NCI-H82 (cell line): ENCODE measurements at regions not wholly inside any gene's neighbourhood (a gene's known extent, or its start where the extent isn't known, plus 50 kb on each side); places are given as distances from the start of the nearest gene placed in this dataset.
"Not testable (repeated sequence)": the region's sequence is repeated elsewhere in the genome, so short reads cannot be mapped to it uniquely, and the experiment has no call there.

Experiments used
- DNase-seq: peaks from one replicate; lab custom pipeline; 2025; lab: John Stamatoyannopoulos, UW

- DNase-seq, result no peak
Observed at GRCh38 chr2:184113696-184114403, 484.5 kb upstream of the ZNF804A start.

GRCh38 chr2:184114439-184114838 lies 483.9 kb upstream of the ZNF804A start:
- no peak for DNase-seq

DNA sequence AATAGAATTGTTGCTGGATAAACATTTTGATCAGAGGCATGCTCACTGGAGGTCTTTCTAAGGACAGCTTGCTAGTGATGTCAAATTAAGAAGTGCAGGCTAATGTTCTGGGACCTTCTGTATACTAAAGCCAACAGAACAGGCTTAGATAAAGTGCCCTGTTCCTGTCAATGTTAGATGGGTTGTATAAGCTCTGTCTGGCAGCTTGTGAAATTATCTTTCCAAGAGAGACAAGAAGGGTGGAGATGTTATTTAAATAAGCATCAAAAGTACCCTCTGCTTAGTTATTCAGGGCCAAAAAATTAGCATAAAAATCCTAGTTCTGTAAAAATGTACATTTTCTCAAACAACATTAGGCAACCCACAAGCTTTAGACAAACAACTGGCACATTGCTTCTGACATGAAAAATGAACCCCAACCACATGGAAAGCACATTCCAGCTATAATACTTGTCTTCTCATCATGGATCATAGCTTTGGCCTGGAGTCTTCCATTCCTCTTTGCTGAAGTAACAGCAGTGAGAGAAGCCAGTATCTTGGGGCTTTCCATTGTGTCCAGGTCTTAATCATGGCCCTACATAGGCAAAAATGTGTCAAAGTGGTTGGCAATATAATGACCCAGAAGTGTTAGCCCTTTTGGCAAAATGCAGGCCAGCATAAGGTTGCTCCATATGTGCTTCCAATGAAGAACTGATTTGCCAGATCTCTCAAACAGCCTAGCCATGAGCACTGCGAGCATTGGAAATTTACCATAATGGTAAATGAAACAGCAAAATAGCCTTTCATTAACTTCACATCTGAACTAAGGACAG lies 478.1 kb upstream of the ZNF804A start:
- DNase-seq, result no peak

- no peak for DNase-seq
Observed at GRCh38 chr2:184125867-184126266, 472.5 kb upstream of the ZNF804A start.

DNA sequence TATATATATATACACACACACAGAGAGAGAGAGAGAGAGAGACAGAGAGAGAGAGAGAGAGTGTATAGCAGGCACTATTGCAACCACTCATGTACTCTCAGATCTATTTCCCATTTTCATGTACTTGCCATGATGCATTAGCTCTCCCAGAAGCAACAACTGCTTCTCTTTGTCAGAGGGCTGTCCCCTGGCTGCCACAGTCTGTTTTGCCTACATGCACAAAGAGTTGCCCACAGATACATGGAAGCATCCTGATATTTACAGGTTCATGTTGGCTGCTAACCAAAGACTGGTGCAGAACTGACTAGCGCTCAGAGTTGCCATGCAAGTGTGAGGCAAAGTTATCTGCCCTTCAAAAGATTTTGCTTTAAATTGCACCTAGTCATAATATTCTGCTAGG lies 469.3 kb upstream of the ZNF804A start:
- no peak for DNase-seq

GRCh38 chr2:184137955-184138354 lies 460.4 kb upstream of the ZNF804A start:
- DNase-seq, result no peak

- DNase-seq, result no peak
Observed at GRCh38 chr2:184141866-184142265, 456.5 kb upstream of the ZNF804A start.

DNA sequence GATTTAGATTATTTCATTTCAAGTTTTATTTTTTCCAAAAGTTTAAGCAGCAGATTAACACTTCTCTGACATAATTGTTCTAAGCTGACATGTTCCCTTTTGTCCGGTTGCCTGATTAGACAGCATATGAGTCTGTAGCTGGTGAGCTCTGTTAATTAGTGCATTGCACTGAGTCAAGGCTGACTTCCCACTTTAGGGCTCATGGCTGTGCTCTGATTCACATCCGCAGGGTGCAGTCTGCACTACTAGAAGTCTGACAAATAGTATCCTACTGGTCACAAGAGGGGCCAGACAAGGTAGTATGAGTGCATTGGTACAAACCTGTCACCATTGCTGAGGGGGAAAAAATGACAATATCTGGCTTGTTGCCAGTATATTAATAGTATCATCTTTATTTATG lies 443.9 kb upstream of the ZNF804A start:
- peak; percentile 34 for DNase-seq

DNA sequence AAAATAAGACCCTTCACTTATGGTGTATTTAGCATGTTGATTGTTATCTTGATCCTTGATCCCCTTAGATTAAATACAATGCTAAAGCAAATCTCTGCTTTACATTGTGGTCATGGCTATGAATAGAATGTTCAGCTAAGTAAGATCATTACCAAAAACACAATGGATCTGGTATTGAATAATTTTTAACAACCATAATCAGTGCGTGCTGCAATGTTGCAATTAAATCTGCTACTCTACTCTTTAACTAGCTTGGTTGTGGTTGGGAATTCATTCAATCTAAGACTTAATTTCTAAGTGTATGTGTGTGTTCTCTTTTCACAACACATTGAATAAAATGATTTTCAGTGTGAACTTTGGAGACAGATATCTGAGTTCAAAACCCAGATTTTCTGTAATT lies 442.5 kb upstream of the ZNF804A start:
- peak; percentile 20 for DNase-seq

DNA sequence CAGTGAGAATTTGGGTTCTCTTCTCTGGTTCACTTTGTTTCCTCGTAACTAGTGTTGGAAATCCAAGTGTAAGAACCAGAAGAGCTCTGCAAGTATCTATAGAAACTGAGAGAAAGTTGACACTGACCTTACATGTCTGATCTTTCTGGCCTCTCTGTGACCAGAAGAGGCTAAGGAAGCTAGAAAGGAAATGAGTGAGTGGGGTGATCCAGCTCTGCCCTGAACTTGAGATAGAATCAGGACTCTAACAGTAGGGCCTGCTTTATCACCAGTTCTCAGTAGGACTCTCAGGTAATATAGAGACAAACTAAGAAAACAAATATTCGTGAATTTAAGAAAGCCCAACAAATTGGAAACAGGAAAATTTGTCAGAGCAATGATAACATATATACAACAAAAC lies 441.2 kb upstream of the ZNF804A start:
- DNase-seq, result no peak

GRCh38 chr2:184162426-184162825 lies 435.9 kb upstream of the ZNF804A start:
- DNase-seq, result no peak

GRCh38 chr2:184168823-184169222 lies 429.5 kb upstream of the ZNF804A start:
- not testable (repeated sequence) for DNase-seq

DNA sequence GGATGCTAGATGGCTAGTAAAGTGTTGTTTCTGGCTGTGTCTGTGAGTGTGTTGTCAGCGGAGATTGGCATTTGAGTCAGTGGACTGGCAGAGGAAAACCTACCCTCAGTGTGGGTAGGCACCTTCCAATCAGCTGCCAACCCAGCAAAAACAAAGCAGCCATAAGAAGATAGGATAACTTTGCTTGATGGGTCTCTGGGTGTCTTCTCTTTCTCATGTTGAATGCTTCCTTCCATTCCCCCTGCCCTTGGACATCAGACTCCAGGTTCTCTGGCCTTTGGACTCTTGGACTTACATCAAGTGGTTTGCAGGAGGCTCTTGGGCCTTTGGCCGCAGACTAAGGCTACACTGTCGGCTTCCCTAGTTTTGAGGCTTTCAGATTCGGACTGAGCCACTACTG lies 429.0 kb upstream of the ZNF804A start:
- DNase-seq, result no peak

DNA sequence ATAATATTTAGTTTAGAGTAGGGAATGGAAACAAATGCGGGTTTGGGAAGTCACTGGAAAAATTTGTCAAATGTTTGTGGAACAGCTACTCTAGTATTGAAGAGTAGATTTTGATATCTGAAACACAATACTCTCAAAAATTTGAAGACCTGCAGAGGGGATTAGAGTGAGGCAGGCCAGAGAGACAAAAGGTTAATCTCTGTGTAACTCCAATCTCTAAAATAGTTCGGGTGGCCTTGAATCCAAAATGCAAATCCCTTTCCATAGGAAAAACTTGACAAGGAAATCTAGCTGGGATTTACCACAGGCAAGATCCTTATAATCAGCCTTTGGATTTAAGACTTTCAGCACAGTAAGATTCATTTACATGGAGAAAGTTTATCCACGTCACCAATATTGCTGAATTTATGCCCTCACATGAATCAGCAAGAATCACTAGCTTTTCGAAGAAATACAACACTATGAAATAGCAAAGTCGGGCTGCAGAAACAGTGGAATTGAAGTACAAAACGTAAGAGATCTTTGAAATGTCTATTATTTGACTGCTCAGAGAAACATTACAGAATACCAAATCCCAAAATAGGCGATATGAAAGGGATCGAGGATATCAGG lies 423.7 kb upstream of the ZNF804A start:
- peak; percentile 60 for DNase-seq

- peak; percentile 28 for DNase-seq
Observed at GRCh38 chr2:184178229-184178628, 420.1 kb upstream of the ZNF804A start.

GRCh38 chr2:184186436-184186835 lies 411.9 kb upstream of the ZNF804A start:
- DNase-seq, result no peak

GRCh38 chr2:184187421-184187971 lies 410.8 kb upstream of the ZNF804A start:
- no peak for DNase-seq

- no peak for DNase-seq
Observed at GRCh38 chr2:184190725-184191124, 407.6 kb upstream of the ZNF804A start.

DNA sequence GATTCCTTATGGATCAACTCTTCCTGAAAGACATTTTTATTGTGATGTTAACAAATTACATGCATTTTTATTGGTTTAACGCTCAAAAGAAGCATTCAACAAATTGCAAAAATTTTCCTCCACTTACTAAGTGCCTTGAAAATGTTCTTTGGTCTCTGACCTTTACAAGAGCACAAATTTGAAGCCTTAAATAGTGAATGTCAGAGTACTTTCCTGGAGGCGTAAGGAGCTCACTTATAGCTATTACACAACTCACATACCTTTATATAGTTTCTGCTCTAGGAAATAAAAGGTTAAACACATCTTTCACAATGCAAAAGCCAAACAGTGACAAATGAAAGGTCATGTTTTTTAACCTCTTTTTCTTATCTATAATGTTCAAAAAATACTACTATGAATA lies 405.7 kb upstream of the ZNF804A start:
- DNase-seq, result no peak

GRCh38 chr2:184197413-184197812 lies 400.9 kb upstream of the ZNF804A start:
- DNase-seq, result no peak

DNA sequence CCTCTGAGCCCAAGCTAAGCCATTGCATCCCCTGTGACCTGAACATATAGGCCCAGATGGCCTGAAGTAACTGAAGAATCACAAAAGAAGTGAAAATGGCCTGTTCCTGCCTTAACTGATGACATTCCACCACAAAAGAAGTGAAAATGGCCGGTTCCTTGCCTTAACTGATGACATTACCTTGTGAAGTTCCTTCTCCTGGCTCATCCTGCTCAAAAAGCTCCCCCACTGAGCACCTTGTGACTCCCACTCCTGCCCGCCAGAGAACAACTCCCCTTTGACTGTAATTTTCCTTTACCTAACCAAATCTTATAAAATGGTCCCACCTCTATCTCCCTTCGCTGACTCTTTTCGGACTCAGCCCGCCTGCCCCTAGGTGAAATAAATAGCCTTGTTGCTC lies 399.5 kb upstream of the ZNF804A start:
- DNase-seq, result not testable (repeated sequence)

DNA sequence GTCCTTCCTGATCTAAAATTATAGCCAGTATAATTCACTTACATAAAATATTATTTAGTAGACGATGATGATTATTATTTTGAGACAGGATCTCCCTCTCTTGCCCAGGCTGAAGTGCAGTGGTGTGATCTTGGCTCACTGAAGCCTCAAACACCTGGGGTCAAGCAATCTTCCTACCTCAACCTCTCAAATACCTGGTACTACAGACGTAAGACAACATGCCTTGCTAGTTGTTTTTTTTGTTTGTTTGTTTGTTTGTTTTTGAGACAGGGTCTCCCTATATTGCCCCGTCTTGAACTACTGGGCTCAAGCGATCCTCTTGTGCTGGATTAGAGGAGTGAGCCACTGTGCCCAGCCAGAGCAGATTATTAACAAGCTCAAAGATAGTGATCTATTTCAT lies 399.1 kb upstream of the ZNF804A start:
- no peak for DNase-seq

DNA sequence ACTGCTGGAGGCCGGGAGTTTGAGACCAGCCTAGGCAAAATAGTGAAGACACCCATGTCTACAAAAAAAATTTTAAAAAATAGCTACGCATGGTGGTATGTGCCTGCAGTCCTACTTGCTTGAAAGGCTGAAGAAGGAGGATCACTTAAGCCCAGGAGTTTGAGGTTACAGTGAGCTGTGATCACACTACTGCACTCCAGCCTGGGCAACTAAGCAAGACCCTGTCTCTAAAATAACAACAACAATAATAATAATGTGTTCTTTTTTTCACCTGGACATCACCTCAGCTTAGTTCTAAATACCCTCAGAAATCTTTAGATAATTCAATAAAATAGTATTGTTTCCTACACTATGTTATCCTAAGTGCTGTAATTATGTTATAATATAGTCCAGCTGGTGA lies 397.1 kb upstream of the ZNF804A start:
- DNase-seq, result no peak
